AG04450 (cell line): ENCODE measurements at regions not wholly inside any gene's neighbourhood (a gene's known extent, or its start where the extent isn't known, plus 50 kb on each side); places are given as distances from the start of the nearest gene placed in this dataset.

Experiments used
- CTCF ChIA-PET: fragments of 300-600, 350-600 bp; formaldehyde crosslinking; extraction: SDS; loops from one replicate; lab custom pipeline; 2022; ENCODE audit warnings: antibody characterized with exemption, inconsistent platforms; lab: Charles Lee
- POLR2A ChIA-PET: fragments of 350-600 bp; formaldehyde crosslinking; extraction: SDS; loops from one replicate; lab custom pipeline; 2021; ENCODE audit warnings: antibody characterized with exemption, inconsistent platforms; lab: Yijun Ruan, JAX
- DNase-seq: peaks from one replicate; pipeline ENCODE4 v3.0.0-alpha.2; 2011; ENCODE audit warnings: low read depth, low spot score
- H3K27ac ChIP-seq: one replicate; pipeline ENCODE4 v1.5.1; 2012; ENCODE audit warnings: low read depth, low read length, control low read depth
- H3K27me3 ChIP-seq: one replicate; pipeline ENCODE4 v1.6.0; 2012; ENCODE audit warnings: low read length; ENCODE audit not compliant: control insufficient read depth, insufficient read depth
- H3K4me3 ChIP-seq: 2 replicates; pipeline ENCODE4 v1.5.1; 2011; ENCODE audit warnings: mild to moderate bottlenecking, low read depth, low read length, control low read depth
- H3K9me3 ChIP-seq: 2 replicates; pipeline ENCODE4 v1.5.1; 2012; ENCODE audit warnings: low read length; ENCODE audit not compliant: control insufficient read depth, insufficient read depth
- TF ChIP-seq, protein P1 (sequence below): IDR thresholded peaks from 2 replicates; pipeline ENCODE4 v1.5.1; 2011; ENCODE audit warnings: low read depth, low read length, control low read depth, inconsistent platforms

DNA sequence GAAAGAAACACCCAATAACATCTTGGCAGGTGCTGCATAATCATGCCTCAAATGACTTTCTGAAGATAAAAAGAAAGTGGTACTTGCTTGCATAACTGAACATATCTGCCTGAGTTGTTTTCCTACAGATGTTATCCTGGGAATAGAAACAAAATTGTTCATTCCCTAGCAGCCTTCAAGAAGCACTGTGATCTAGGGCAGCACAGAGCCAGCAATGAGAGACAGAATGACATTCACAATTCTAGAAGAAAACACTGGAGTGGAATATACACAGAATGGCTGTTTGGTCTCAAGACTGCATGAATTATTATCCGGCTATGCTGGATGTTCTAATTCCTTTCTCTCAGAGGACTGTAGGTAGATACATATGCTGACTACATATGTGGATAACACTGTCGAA is 790.9 kb downstream of the PDHA2 start:
- no peak overlapping the region for H3K4me3 ChIP-seq
- H3K9me3 ChIP-seq: peaks cover 14% of the 10 kb centered on the region
- no peak for DNase-seq
- TF ChIP-seq, protein P1, sequence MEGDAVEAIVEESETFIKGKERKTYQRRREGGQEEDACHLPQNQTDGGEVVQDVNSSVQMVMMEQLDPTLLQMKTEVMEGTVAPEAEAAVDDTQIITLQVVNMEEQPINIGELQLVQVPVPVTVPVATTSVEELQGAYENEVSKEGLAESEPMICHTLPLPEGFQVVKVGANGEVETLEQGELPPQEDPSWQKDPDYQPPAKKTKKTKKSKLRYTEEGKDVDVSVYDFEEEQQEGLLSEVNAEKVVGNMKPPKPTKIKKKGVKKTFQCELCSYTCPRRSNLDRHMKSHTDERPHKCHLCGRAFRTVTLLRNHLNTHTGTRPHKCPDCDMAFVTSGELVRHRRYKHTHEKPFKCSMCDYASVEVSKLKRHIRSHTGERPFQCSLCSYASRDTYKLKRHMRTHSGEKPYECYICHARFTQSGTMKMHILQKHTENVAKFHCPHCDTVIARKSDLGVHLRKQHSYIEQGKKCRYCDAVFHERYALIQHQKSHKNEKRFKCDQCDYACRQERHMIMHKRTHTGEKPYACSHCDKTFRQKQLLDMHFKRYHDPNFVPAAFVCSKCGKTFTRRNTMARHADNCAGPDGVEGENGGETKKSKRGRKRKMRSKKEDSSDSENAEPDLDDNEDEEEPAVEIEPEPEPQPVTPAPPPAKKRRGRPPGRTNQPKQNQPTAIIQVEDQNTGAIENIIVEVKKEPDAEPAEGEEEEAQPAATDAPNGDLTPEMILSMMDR: no peak
- POLR2A ChIA-PET: no interaction called here
- H3K27ac ChIP-seq: no peak overlapping the region
- H3K27me3 ChIP-seq: no peaks in the 10 kb centered on the region
- CTCF ChIA-PET: no interaction called here

DNA sequence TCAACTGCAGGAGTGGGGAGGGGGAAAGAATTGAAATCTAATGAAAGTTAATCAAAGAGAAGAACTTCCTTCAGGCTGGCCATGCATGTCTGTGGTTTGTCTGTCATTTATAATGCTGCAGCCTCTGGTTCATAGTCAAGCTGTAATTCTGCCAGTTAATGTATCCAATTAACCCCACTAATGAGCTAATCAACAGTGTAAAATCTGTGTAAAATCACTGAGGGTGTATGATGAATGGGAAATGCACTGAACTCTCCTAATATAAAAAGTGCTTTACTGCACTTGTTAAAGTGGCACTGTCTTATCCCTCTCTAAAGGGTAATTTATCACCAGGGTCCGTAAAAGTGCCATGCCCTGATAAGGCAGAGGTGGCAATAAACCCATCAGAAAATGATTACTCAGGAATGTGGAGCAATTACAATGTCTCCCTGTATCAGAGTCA is 798.1 kb downstream of the PDHA2 start:
- H3K27ac ChIP-seq: no peak overlapping the region
- CTCF ChIA-PET: no interaction called here
- DNase-seq: no peak
- H3K9me3 ChIP-seq: no peaks in the 10 kb centered on the region; the same call in none of the 2 replicates
- TF ChIP-seq, protein P1: no peak
- no peaks in the 10 kb centered on the region for H3K27me3 ChIP-seq
- no peak overlapping the region for H3K4me3 ChIP-seq
- POLR2A ChIA-PET: no interaction called here

DNA sequence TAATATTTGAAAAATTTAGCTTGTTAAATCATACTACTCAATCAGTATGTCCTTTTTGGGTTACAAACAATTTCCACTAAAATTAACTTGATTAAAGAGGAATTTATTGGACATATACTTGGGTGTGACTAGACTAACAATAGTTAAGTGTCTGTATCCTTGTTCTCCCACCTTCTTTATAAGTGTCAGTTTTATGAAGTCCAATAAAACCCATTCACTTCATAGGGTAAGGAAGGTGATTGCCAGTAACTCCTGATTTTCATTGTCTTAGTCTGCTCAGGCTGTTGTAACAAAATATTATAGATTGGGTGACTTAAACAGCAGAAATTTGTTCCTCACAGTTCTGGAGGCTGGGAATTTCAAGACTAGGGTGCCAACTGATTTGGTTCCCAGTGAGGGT is 800.0 kb downstream of the PDHA2 start:
- no peaks in the 10 kb centered on the region for H3K27me3 ChIP-seq
- no peak overlapping the region for H3K4me3 ChIP-seq
- TF ChIP-seq, protein P1: no peak
- H3K9me3 ChIP-seq: no peaks in the 10 kb centered on the region; the same call in 1 of the 2 replicates
- H3K27ac ChIP-seq: no peak overlapping the region
- POLR2A ChIA-PET: no interaction called here
- DNase-seq: no peak
- CTCF ChIA-PET: no interaction called here

DNA sequence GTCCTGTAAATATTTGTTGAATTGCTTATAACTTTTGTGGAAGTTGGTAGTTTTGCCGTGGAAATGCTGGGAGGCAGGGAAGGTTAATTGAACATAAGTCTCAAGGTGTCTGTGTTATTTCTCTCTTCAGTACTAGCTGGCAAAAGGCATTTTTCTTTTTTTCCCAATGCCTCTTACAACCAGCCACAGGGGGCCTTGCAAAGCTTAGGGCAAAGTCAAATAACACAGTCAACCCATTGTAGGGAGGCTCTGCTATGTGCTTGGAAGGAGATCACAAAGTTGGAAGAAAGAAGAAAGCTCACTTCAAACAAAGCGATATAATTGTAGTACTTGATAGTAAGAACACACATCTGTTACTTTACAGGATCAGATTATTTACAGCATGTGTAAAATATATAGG is 802.6 kb downstream of the PDHA2 start:
- Histone ChIP-seq H3K27me3 (no peaks in the 10 kb centered on the region), H3K9me3 (no peaks in the 10 kb centered on the region), H3K4me3 (no peak overlapping the region), H3K27ac (no peak overlapping the region)
- CTCF ChIA-PET: no interaction called here
- POLR2A ChIA-PET: no interaction called here
- no peak for DNase-seq
- TF ChIP-seq, protein P1: no peak

DNA sequence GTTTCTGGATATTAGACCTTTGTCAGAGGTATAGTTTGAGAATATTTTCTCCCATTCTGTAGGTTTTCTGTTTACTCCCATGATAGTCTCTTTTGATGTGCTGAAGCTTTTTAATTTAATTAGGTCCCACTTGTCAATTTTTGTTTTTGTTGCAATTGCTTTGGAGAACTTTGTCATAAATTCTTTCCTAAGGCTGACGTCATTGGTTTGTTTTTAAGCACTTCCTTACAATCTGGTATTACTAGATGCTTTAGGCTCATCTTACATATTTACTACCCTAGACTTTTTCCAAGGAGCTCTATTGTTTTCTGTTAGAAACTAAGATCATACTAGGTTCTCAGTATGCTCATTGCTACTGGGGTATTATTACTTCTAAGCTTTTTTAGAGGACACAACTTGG is 806.3 kb downstream of the PDHA2 start:
- TF ChIP-seq, protein P1: no peak
- POLR2A ChIA-PET: no interaction called here
- no peak for DNase-seq
- no peaks in the 10 kb centered on the region; the same call in 1 of the 2 replicates for H3K9me3 ChIP-seq
- H3K4me3 ChIP-seq: no peak overlapping the region
- H3K27me3 ChIP-seq: no peaks in the 10 kb centered on the region
- no peak overlapping the region for H3K27ac ChIP-seq
- CTCF ChIA-PET: interaction anchor here (0.6 kb wide), 1 partner anchor 1093 kb away, joined by 4 read pairs; no protein-coding TSS in a partner anchor
